ENCODE measurements at regions not wholly inside any gene's neighbourhood (a gene's known extent, or its start where the extent isn't known, plus 50 kb on each side); places are given as distances from the start of the nearest gene placed in this dataset.

DNA sequence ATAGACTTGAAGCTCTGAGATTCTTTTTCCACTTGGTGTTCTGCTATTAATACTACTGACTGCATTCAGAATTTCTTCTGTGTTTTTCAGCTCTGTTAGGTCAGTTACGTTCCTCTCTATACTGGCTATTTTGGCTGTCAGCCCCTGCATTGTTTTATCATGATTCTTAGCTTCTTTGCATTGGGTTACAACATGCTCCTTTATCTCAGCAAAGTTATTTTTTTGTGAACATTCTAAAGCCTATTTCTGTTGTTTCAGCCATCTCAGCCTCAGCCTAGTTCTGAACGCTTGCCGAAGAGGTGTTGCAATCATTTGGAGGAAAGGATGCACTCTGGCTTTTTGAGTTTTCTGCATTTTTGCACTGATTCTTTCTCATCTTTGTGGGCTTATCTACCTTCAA lies 201.5 kb upstream of the GNAI1 start:
- intact Hi-C loops (cut with DNase I): no loop called here
- 83% methylated on average over 3 of the region's 3 CpGs for WGBS
- Histone ChIP-seq H3K9me3 (no peaks in the 10 kb centered on the region), H3K36me3 (no peaks in the 10 kb centered on the region), H3K27ac (no peak overlapping the region), H3K4me3 (no peak overlapping the region), H3K27me3 (replicated peaks; ENCODE audit: insufficient read depth) (no peaks in the 10 kb centered on the region), H3K4me1 (replicated peaks) (no peaks in the 10 kb centered on the region)
- no peak for DNase-seq (ENCODE audit: low spot score)
- TF ChIP-seq, protein P1, sequence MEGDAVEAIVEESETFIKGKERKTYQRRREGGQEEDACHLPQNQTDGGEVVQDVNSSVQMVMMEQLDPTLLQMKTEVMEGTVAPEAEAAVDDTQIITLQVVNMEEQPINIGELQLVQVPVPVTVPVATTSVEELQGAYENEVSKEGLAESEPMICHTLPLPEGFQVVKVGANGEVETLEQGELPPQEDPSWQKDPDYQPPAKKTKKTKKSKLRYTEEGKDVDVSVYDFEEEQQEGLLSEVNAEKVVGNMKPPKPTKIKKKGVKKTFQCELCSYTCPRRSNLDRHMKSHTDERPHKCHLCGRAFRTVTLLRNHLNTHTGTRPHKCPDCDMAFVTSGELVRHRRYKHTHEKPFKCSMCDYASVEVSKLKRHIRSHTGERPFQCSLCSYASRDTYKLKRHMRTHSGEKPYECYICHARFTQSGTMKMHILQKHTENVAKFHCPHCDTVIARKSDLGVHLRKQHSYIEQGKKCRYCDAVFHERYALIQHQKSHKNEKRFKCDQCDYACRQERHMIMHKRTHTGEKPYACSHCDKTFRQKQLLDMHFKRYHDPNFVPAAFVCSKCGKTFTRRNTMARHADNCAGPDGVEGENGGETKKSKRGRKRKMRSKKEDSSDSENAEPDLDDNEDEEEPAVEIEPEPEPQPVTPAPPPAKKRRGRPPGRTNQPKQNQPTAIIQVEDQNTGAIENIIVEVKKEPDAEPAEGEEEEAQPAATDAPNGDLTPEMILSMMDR (IDR thresholded peaks at IDR 0.05): no peak
- TF ChIP-seq POLR2A (IDR thresholded peaks at IDR 0.05) (no peak), POLR2AphosphoS5 (IDR thresholded peaks at IDR 0.05) (no peak)

DNA sequence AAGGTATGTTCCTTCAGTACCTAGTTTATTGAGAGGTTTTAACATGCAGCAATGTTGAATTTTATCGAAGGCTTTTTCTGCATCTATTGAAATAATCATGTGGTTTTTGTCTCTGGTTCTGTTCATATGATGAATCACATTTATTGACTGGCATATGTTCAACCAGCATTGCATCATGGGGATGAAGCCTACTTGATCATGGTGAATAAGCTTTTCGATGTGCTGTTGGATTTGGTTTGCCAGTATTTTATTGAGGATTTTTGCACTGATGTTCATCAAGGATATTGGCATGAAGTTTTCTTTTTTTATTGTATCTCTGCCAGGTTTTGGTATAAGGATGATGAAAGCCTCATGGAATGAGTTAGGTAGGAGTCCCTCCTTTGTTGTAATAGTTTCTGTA lies 204.0 kb upstream of the GNAI1 start:
- no peaks in the 10 kb centered on the region for H3K9me3 ChIP-seq
- H3K27me3 ChIP-seq (replicated peaks; ENCODE audit: insufficient read depth): no peaks in the 10 kb centered on the region
- no peak overlapping the region for H3K27ac ChIP-seq
- DNase-seq (ENCODE audit: low spot score): no peak
- TF ChIP-seq POLR2AphosphoS5 (IDR thresholded peaks at IDR 0.05): no peak
- TF ChIP-seq POLR2A (IDR thresholded peaks at IDR 0.05): no peak
- TF ChIP-seq, protein P1 (IDR thresholded peaks at IDR 0.05): no peak
- intact Hi-C loops (cut with DNase I): no loop called here
- H3K4me1 ChIP-seq (replicated peaks): no peaks in the 10 kb centered on the region
- no peaks in the 10 kb centered on the region for H3K36me3 ChIP-seq
- H3K4me3 ChIP-seq: no peak overlapping the region
- 93% methylated on average over 2 of the region's 2 CpGs for WGBS

DNA sequence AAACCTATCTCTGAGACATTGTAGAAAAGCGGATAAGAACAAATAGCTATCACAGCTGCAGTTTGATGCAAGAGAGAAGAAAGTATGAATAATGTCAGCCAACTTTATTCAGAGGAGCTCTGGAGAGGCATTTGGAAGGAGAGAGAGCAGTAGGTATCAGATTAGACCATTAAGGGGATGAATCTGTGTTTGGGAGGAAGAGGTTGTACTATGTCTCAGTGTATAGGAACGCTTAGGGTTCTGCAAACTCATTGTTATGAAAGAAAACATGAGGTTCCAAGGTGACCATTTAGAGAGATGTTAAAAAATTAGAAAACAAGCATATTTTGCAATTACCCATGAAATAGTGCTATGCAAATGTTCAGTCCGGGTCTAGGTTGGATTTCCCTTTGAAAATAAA lies 207.5 kb upstream of the GNAI1 start:
- DNase-seq (ENCODE audit: low spot score): no peak
- intact Hi-C loops (cut with DNase I): no loop called here
- Histone ChIP-seq H3K9me3 (no peaks in the 10 kb centered on the region), H3K36me3 (no peaks in the 10 kb centered on the region), H3K27ac (no peak overlapping the region), H3K4me3 (no peak overlapping the region), H3K4me1 (replicated peaks) (no peaks in the 10 kb centered on the region), H3K27me3 (replicated peaks; ENCODE audit: insufficient read depth) (no peaks in the 10 kb centered on the region)
- WGBS: 76% methylated on average over 3 of the region's 3 CpGs
- no peak for TF ChIP-seq POLR2A (IDR thresholded peaks at IDR 0.05)
- no peak for TF ChIP-seq POLR2AphosphoS5 (IDR thresholded peaks at IDR 0.05)
- TF ChIP-seq, protein P1 (IDR thresholded peaks at IDR 0.05): no peak

DNA sequence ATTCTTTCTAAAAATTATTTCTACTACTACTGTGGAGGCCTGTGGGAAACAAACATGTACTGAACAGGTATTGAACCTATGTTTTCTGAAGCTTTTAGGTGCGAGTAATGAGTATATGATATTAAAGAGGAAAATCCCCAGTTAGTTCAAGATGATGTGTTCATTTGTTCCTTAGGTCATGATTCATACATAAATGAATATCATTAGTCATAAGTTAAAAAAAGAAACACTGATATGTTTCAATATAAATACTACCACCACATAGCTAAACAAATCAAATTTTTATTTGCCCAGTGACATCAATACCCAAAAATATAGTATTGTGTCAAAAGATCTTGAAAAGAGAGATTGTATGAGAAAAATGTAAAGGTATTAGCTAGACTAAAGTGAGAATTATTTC lies 210.7 kb upstream of the GNAI1 start:
- intact Hi-C loops (cut with DNase I): no loop called here
- H3K36me3 ChIP-seq: no peaks in the 10 kb centered on the region

DNA sequence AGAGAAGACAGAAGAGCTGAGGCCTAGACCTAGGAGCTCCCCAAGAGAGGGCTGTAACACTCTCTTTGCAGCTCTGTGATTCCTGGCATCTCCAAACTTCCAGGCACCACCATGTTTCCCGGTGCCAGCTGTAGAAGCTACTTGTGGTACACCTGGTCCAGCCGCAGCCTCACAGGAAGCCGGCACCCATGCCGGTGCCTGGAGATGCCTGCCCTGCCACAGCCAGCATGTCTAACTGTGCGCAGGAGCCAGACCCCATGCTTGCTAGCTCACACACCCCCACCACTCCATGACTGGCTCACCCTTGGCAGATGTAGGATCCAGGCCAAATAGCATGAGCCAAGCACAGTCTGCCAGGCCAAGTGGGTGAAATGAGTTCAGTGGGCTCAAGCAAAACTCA lies 211.7 kb upstream of the GNAI1 start:
- intact Hi-C loops (cut with DNase I): no loop called here

More for the DNA sequence above, 210.7 kb upstream of the GNAI1 start:
- WGBS: 100% methylated on average over 1 of the region's 1 CpG
- TF ChIP-seq, protein P1 (IDR thresholded peaks at IDR 0.05): no peak
- TF ChIP-seq POLR2AphosphoS5 (IDR thresholded peaks at IDR 0.05): no peak
- no peak for TF ChIP-seq POLR2A (IDR thresholded peaks at IDR 0.05)
- H3K9me3 ChIP-seq: no peaks in the 10 kb centered on the region
- H3K4me1 ChIP-seq (replicated peaks): no peaks in the 10 kb centered on the region
- no peaks in the 10 kb centered on the region for H3K27me3 ChIP-seq (replicated peaks; ENCODE audit: insufficient read depth)
- DNase-seq (ENCODE audit: low spot score): no peak
- no peak overlapping the region for H3K4me3 ChIP-seq
- H3K27ac ChIP-seq: no peak overlapping the region

More for the DNA sequence above, 211.7 kb upstream of the GNAI1 start:
- no peaks in the 10 kb centered on the region for H3K36me3 ChIP-seq
- H3K27me3 ChIP-seq (replicated peaks; ENCODE audit: insufficient read depth): no peaks in the 10 kb centered on the region
- 100% methylated on average over 5 of the region's 5 CpGs for WGBS
- DNase-seq (ENCODE audit: low spot score): no peak
- TF ChIP-seq POLR2A (IDR thresholded peaks at IDR 0.05) (no peak), POLR2AphosphoS5 (IDR thresholded peaks at IDR 0.05) (no peak)
- TF ChIP-seq, protein P1 (IDR thresholded peaks at IDR 0.05): no peak
- H3K4me1 ChIP-seq (replicated peaks): no peaks in the 10 kb centered on the region
- H3K9me3 ChIP-seq: no peaks in the 10 kb centered on the region
- H3K4me3 ChIP-seq: no peak overlapping the region
- H3K27ac ChIP-seq: no peak overlapping the region

Data from prostate gland (tissue), 2 donors.